GM23338 (cell line): ENCODE measurements at regions not wholly inside any gene's neighbourhood (a gene's known extent, or its start where the extent isn't known, plus 50 kb on each side); places are given as distances from the start of the nearest gene placed in this dataset.

ENCODE experiments used
- ATAC-seq: fragments of 200-7000 bp; cut with Tn5 transposase; 3 replicates; pipeline ENCODE4 v1.9.1; 2020
- DNase-seq: peaks from one replicate; pipeline ENCODE4 v3.0.0-alpha.2; 2015; ENCODE audit warnings: low spot score
- H2AFZ ChIP-seq: fragments of 200-600 bp; sonication (generic); 2 replicates; pipeline ENCODE4 v1.8.0; 2016; ENCODE audit warnings: antibody characterized with exemption, mild to moderate bottlenecking, moderate library complexity
- H3F3A ChIP-seq: fragments of 200-600 bp; sonication (generic); replicated peaks from 2 replicates; pipeline ENCODE4 v1.8.0; 2017; ENCODE audit warnings: antibody characterized with exemption, mixed run types, low read depth
- H3K27ac ChIP-seq: fragments of 200-600 bp; sonication (generic); 2 replicates; pipeline ENCODE4 v1.6.1; 2016; ENCODE audit warnings: low read depth
- H3K27me3 ChIP-seq: fragments of 200-600 bp; sonication (generic); 2 replicates; pipeline ENCODE4 v1.8.0; 2016; ENCODE audit warnings: mild to moderate bottlenecking, mixed run types, moderate library complexity; ENCODE audit not compliant: insufficient read depth
- H3K36me3 ChIP-seq: fragments of 200-600 bp; sonication (generic); 2 replicates; pipeline ENCODE4 v1.8.0; 2016; ENCODE audit warnings: mild to moderate bottlenecking; ENCODE audit not compliant: insufficient read depth
- H3K4me1 ChIP-seq: fragments of 200-600 bp; sonication (generic); 2 replicates; pipeline ENCODE4 v1.8.0; 2016; ENCODE audit warnings: mild to moderate bottlenecking, moderate library complexity; ENCODE audit not compliant: insufficient read depth
- H3K4me2 ChIP-seq: fragments of 200-600 bp; sonication (generic); 2 replicates; pipeline ENCODE4 v1.7.1; 2017; ENCODE audit warnings: mixed run types
- H3K4me3 ChIP-seq: fragments of 200-600 bp; sonication (generic); 2 replicates; pipeline ENCODE4 v1.6.1; 2016; ENCODE audit warnings: mixed run types
- H3K79me2 ChIP-seq: fragments of 200-600 bp; sonication (generic); replicated peaks from 2 replicates; pipeline ENCODE4 v1.8.0; 2017; ENCODE audit warnings: mild to moderate bottlenecking; ENCODE audit not compliant: insufficient read depth
- H3K9me2 ChIP-seq: fragments of 200-600 bp; sonication (generic); 2 replicates; pipeline ENCODE4 v1.8.0; 2017; ENCODE audit not compliant: insufficient read depth
- H4K20me1 ChIP-seq: fragments of 200-600 bp; sonication (generic); replicated peaks from 2 replicates; pipeline ENCODE4 v1.8.0; 2017; ENCODE audit warnings: mild to moderate bottlenecking; ENCODE audit not compliant: insufficient read depth
- H3K27ac Mint-ChIP-seq: 2 replicates; pipeline ENCODE4 v1.8.0; 2020; ENCODE audit warnings: inconsistent platforms, mild to moderate bottlenecking, moderate library complexity, mixed read lengths
- H3K27me3 Mint-ChIP-seq: 3 replicates; pipeline ENCODE4 v1.8.0; 2022; ENCODE audit warnings: low read depth, mild to moderate bottlenecking, moderate library complexity, mixed read lengths, inconsistent platforms; ENCODE audit not compliant: insufficient read depth, poor library complexity
- H3K36me3 Mint-ChIP-seq: 3 replicates; pipeline ENCODE4 v1.8.0; 2021; ENCODE audit warnings: low read depth, mild to moderate bottlenecking, inconsistent platforms, moderate library complexity, mixed read lengths
- H3K4me1 Mint-ChIP-seq: 3 replicates; pipeline ENCODE4 v1.8.0; 2020; ENCODE audit warnings: mild to moderate bottlenecking, inconsistent platforms, mixed read lengths
- H3K4me3 Mint-ChIP-seq: 3 replicates; pipeline ENCODE4 v1.8.0; 2021; ENCODE audit warnings: moderate library complexity, mild to moderate bottlenecking, inconsistent platforms, mixed read lengths
- H3K9me3 Mint-ChIP-seq: 3 replicates; pipeline ENCODE4 v1.8.0; 2020; ENCODE audit warnings: moderate library complexity, mild to moderate bottlenecking, inconsistent platforms, mixed read lengths
- CREB1 ChIP-seq: fragments of 250-450 bp; sonication (Bioruptor Pico); IDR thresholded peaks from 2 replicates; pipeline ENCODE4 v1.5.0; 2020; ENCODE audit warnings: low read depth, mild to moderate bottlenecking, moderate library complexity
- JUNB ChIP-seq: IDR thresholded peaks from one replicate; pipeline ENCODE4 v1.6.1; 2016; ENCODE audit warnings: antibody characterized with exemption; ENCODE audit not compliant: unreplicated experiment
- POLR2AphosphoS5 ChIP-seq: IDR thresholded peaks from 2 replicates; pipeline ENCODE4 v1.6.1; 2016; ENCODE audit warnings: antibody characterized with exemption, low read depth
- REST ChIP-seq: IDR thresholded peaks from one replicate; pipeline ENCODE4 v1.6.1; 2018; ENCODE audit warnings: antibody characterized with exemption; ENCODE audit not compliant: unreplicated experiment
- ZNF114 ChIP-seq: fragments of 250-450 bp; sonication (Bioruptor Pico); IDR thresholded peaks from 2 replicates; pipeline ENCODE4 v1.5.0; 2020; ENCODE audit warnings: mild to moderate bottlenecking, moderate library complexity
- ZNF331 ChIP-seq: fragments of 250-450 bp; sonication (Bioruptor Pico); IDR thresholded peaks from 2 replicates; pipeline ENCODE4 v1.5.0; 2020; ENCODE audit warnings: low read depth, mild to moderate bottlenecking, moderate library complexity
- ZNF462 ChIP-seq: fragments of 250-450 bp; sonication (Bioruptor Pico); IDR thresholded peaks from 2 replicates; pipeline ENCODE4 v1.5.0; 2020; ENCODE audit warnings: mild to moderate bottlenecking, moderate library complexity

GRCh38 chr14:35201066-35201465, 78.7 kb downstream of the PRORP start (continued):
- TF ChIP-seq ZNF462 (CRISPR knock-in tag): no peak
- TF ChIP-seq ZNF114 (CRISPR knock-in tag): no peak
- no peak for TF ChIP-seq ZNF331 (CRISPR knock-in tag)

- H3K9me3 Mint-ChIP-seq: no peaks in the 10 kb centered on the region
- no peak for ATAC-seq
- TF ChIP-seq REST (no peak), CREB1 (CRISPR knock-in tag) (no peak), ZNF114 (CRISPR knock-in tag) (no peak), ZNF462 (CRISPR knock-in tag) (no peak), POLR2AphosphoS5 (no peak), JUNB (no peak)
These were observed 79.8 kb downstream of the PRORP start for GRCh38 chr14:35202195-35202594.

More at GRCh38 chr14:35202195-35202594, 79.8 kb downstream of the PRORP start:
- Mint-ChIP-seq H3K4me3 (no peak overlapping the region), H3K4me1 (no peaks in the 10 kb centered on the region), H3K27ac (peak overlapping the region; percentile 36; the same call in 1 of the 2 replicates), H3K36me3 (no peaks in the 10 kb centered on the region), H3K27me3 (peaks cover 2% of the 10 kb centered on the region)
- no peak overlapping the region for H2AFZ ChIP-seq
- H3K27me3 ChIP-seq: no peaks in the 10 kb centered on the region
- H3K4me3 ChIP-seq: no peak overlapping the region
- no peak overlapping the region for H3K4me2 ChIP-seq
- no peaks in the 10 kb centered on the region for H4K20me1 ChIP-seq
- no peaks in the 10 kb centered on the region for H3K4me1 ChIP-seq
- no peaks in the 10 kb centered on the region for H3F3A ChIP-seq
- H3K36me3 ChIP-seq: no peaks in the 10 kb centered on the region
- H3K27ac ChIP-seq: no peak overlapping the region
- no peaks in the 10 kb centered on the region for H3K9me2 ChIP-seq
- no peak for DNase-seq
- no peaks in the 10 kb centered on the region for H3K79me2 ChIP-seq
